NB4 (cell line): ENCODE measurements at regions not wholly inside any gene's neighbourhood (a gene's known extent, or its start where the extent isn't known, plus 50 kb on each side); places are given as distances from the start of the nearest gene placed in this dataset.

Source experiments
- DNase-seq: peaks from one replicate; pipeline ENCODE4 v3.0.0; 2010; ENCODE audit warnings: low read depth
- H3K4me3 ChIP-seq: one replicate; pipeline ENCODE4 v1.5.1; 2011; ENCODE audit warnings: mild to moderate bottlenecking, low read depth, low read length, moderate library complexity
- CTCF ChIP-seq: IDR thresholded peaks from one replicate; pipeline ENCODE4 v1.5.1; 2012; ENCODE audit warnings: low read depth, low read length
- MAX ChIP-seq: IDR thresholded peaks from 2 replicates; pipeline ENCODE4 v1.6.1; 2011; ENCODE audit warnings: low read depth, low read length
- MYC ChIP-seq: IDR thresholded peaks from 2 replicates; pipeline ENCODE4 v1.6.1; 2011; ENCODE audit warnings: low read depth, low read length
- POLR2A ChIP-seq: IDR thresholded peaks from 2 replicates; pipeline ENCODE4 v1.6.1; 2011; ENCODE audit warnings: mild to moderate bottlenecking; ENCODE audit not compliant: insufficient read length; ENCODE audit errors: extremely low read depth

- TF ChIP-seq POLR2A (no peak), MYC (no peak), MAX (no peak), CTCF (no peak)
- no peak for DNase-seq
- H3K4me3 ChIP-seq: no peak overlapping the region
Measured at GRCh38 chr18:57981308-57982028, 62.6 kb upstream of the NEDD4L start.

- no peak for DNase-seq
- no peak overlapping the region for H3K4me3 ChIP-seq
- TF ChIP-seq CTCF (no peak), POLR2A (no peak), MYC (no peak), MAX (no peak)
Measured at GRCh38 chr18:57980573-57981307, 63.3 kb upstream of the NEDD4L start.

GRCh38 chr18:57976230-57976773 is 67.7 kb upstream of the NEDD4L start:
- DNase-seq: no peak
- no peak overlapping the region for H3K4me3 ChIP-seq

GRCh38 chr18:57975805-57976204 is 68.2 kb upstream of the NEDD4L start:
- no peak for DNase-seq
- no peak overlapping the region for H3K4me3 ChIP-seq
- TF ChIP-seq CTCF (no peak), MYC (no peak), MAX (no peak), POLR2A (no peak)

More at GRCh38 chr18:57976230-57976773, 67.7 kb upstream of the NEDD4L start:
- no peak for TF ChIP-seq MAX
- no peak for TF ChIP-seq POLR2A
- TF ChIP-seq MYC: no peak
- TF ChIP-seq CTCF: no peak

GRCh38 chr18:57974585-57975265 is 69.3 kb upstream of the NEDD4L start:
- DNase-seq: no peak
- TF ChIP-seq MYC (no peak), POLR2A (no peak), CTCF (no peak), MAX (no peak)
- no peak overlapping the region for H3K4me3 ChIP-seq
